ENCODE measurements at regions not wholly inside any gene's neighbourhood (a gene's known extent, or its start where the extent isn't known, plus 50 kb on each side); places are given as distances from the start of the nearest gene placed in this dataset.

DNA sequence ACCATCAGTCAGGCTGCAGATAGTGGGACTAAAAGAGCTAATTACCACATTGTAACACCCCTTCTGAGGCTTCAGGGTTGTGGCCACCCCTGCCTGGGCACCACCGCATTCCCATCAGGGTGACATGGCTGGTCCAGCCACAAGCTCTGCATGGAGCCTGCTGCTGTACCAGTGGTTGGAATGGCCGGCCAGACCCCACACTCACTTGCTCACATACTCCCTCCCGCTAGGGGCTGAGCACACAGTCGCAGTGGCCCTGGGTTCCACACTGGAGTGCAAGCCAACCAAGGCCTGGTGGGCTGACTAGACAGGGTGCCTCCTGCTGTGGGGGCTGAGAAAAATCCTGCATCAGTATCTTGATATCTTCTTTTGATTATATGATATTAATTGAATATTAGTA lies 182.8 kb upstream of the STK17B start:
- TF ChIP-seq CTCF (IDR thresholded peaks at IDR 0.05 in 4 of 5, conservative IDR thresholded peaks at IDR 0.05 in 1 of 5): no peak
- no peak for TF ChIP-seq POLR2A (IDR thresholded peaks at IDR 0.05)

Data from gastrocnemius medialis (tissue), 4 donors.